NCI-H1092 treated with DMSO at 0.1 percent for 48 hours (cell line): ENCODE measurements at regions not wholly inside any gene's neighbourhood (a gene's known extent, or its start where the extent isn't known, plus 50 kb on each side); places are given as distances from the start of the nearest gene placed in this dataset.

ENCODE experiments used
- DNase-seq: peaks from one replicate; lab custom pipeline; 2025; lab: John Stamatoyannopoulos, UW

- DNase-seq: no peak
These were observed 152.8 kb upstream of the CST7 start for GRCh38 chr20:24796236-24796635.

- no peak for DNase-seq
These were observed 152.0 kb upstream of the CST7 start for GRCh38 chr20:24797113-24797512.

- DNase-seq: no peak
These were observed 151.1 kb upstream of the CST7 start for GRCh38 chr20:24797745-24798655.

GRCh38 chr20:24798930-24799705 is 150.0 kb upstream of the CST7 start:
- no peak for DNase-seq

GRCh38 chr20:24799971-24800580 is 149.0 kb upstream of the CST7 start:
- no peak for DNase-seq

GRCh38 chr20:24802286-24802820 is 146.7 kb upstream of the CST7 start:
- DNase-seq: no peak

- no peak for DNase-seq
These were observed 144.4 kb upstream of the CST7 start for GRCh38 chr20:24804481-24805206.

- no peak for DNase-seq
These were observed 143.4 kb upstream of the CST7 start for GRCh38 chr20:24805456-24806238.

- no peak for DNase-seq
These were observed 142.1 kb upstream of the CST7 start for GRCh38 chr20:24806705-24807676.

- DNase-seq: no peak
These were observed 140.5 kb upstream of the CST7 start for GRCh38 chr20:24808616-24809015.

GRCh38 chr20:24809606-24810005 is 139.5 kb upstream of the CST7 start:
- DNase-seq: no peak

- no peak for DNase-seq
These were observed 138.2 kb upstream of the CST7 start for GRCh38 chr20:24810676-24811407.

GRCh38 chr20:24812373-24812772 is 136.7 kb upstream of the CST7 start:
- no peak for DNase-seq

- DNase-seq: no peak
These were observed 136.0 kb upstream of the CST7 start for GRCh38 chr20:24813080-24813479.

- DNase-seq: no peak
These were observed 135.6 kb upstream of the CST7 start for GRCh38 chr20:24813496-24813895.

GRCh38 chr20:24813936-24814335 is 135.1 kb upstream of the CST7 start:
- DNase-seq: no peak

- peak; percentile 6 for DNase-seq
These were observed 134.4 kb upstream of the CST7 start for GRCh38 chr20:24814556-24815195.

- DNase-seq: no peak
These were observed 133.8 kb upstream of the CST7 start for GRCh38 chr20:24815196-24815815.
